Loucy (cell line): ENCODE measurements at regions not wholly inside any gene's neighbourhood (a gene's known extent, or its start where the extent isn't known, plus 50 kb on each side); places are given as distances from the start of the nearest gene placed in this dataset.

Experiments used
- H2AFZ ChIP-seq: fragments of 200-600 bp; sonication (generic); 2 replicates; pipeline ENCODE4 v1.6.0; 2016; ENCODE audit warnings: antibody characterized with exemption, mild to moderate bottlenecking, low read length, moderate library complexity
- H3F3A ChIP-seq: fragments of 200-600 bp; 2 replicates; pipeline ENCODE4 v1.6.0; 2016; ENCODE audit warnings: antibody characterized with exemption, low read depth, mild to moderate bottlenecking
- H3K27me3 ChIP-seq: fragments of 200-600 bp; sonication (generic); 2 replicates; pipeline ENCODE4 v1.6.1; 2014; ENCODE audit warnings: low read length, mild to moderate bottlenecking; ENCODE audit not compliant: insufficient read depth, poor library complexity, severe bottlenecking
- H3K36me3 ChIP-seq: fragments of 200-600 bp; sonication (generic); 2 replicates; pipeline ENCODE4 v1.6.1; 2016; ENCODE audit warnings: low read length; ENCODE audit not compliant: insufficient read depth
- H3K4me1 ChIP-seq: fragments of 200-600 bp; sonication (generic); 2 replicates; pipeline ENCODE4 v1.5.1; 2014; ENCODE audit warnings: low read length, mild to moderate bottlenecking; ENCODE audit not compliant: insufficient read depth, poor library complexity, severe bottlenecking
- H3K4me2 ChIP-seq: fragments of 200-600 bp; sonication (generic); 2 replicates; pipeline ENCODE4 v1.6.0; 2014; ENCODE audit warnings: antibody characterized with exemption, low read length, low read depth, mild to moderate bottlenecking; ENCODE audit not compliant: poor library complexity, severe bottlenecking
- H3K4me3 ChIP-seq: fragments of 200-600 bp; sonication (generic); 2 replicates; pipeline ENCODE4 v1.5.1; 2014; ENCODE audit warnings: low read length, mild to moderate bottlenecking, mixed read lengths; ENCODE audit not compliant: poor library complexity, severe bottlenecking
- H3K79me2 ChIP-seq: fragments of 200-600 bp; sonication (generic); 2 replicates; pipeline ENCODE4 v1.6.1; 2014; ENCODE audit warnings: low read length; ENCODE audit not compliant: insufficient read depth
- H3K9ac ChIP-seq: fragments of 200-600 bp; sonication (generic); 2 replicates; pipeline ENCODE4 v1.6.0; 2014; ENCODE audit warnings: mild to moderate bottlenecking, low read depth, low read length, moderate library complexity; ENCODE audit not compliant: poor library complexity, severe bottlenecking
- H3K9me2 ChIP-seq: fragments of 200-600 bp; sonication (generic); replicated peaks from 2 replicates; pipeline ENCODE4 v1.6.1; 2016; ENCODE audit warnings: low read depth, low read length, mixed read lengths
- H3K9me3 ChIP-seq: fragments of 200-600 bp; sonication (generic); 2 replicates; pipeline ENCODE4 v1.6.1; 2014; ENCODE audit warnings: mild to moderate bottlenecking, antibody characterized with exemption, low read length, low read depth; ENCODE audit not compliant: insufficient read depth
- H4K20me1 ChIP-seq: fragments of 200-600 bp; sonication (generic); 2 replicates; pipeline ENCODE4 v1.6.0; 2014; ENCODE audit warnings: antibody characterized with exemption, low read length, mild to moderate bottlenecking; ENCODE audit not compliant: insufficient read depth, poor library complexity, severe bottlenecking
- CTCF ChIP-seq: fragments of 200-600 bp; sonication (generic); conservative IDR thresholded peaks from 2 replicates; pipeline ENCODE4 v1.5.1; 2014; ENCODE audit warnings: mild to moderate bottlenecking, antibody characterized with exemption, low read length
- EZH2phosphoT487 ChIP-seq: fragments of 200-600 bp; IDR thresholded peaks from 2 replicates; pipeline ENCODE4 v1.6.1; 2018; ENCODE audit warnings: antibody characterized with exemption, mild to moderate bottlenecking, moderate library complexity, borderline replicate concordance

DNA sequence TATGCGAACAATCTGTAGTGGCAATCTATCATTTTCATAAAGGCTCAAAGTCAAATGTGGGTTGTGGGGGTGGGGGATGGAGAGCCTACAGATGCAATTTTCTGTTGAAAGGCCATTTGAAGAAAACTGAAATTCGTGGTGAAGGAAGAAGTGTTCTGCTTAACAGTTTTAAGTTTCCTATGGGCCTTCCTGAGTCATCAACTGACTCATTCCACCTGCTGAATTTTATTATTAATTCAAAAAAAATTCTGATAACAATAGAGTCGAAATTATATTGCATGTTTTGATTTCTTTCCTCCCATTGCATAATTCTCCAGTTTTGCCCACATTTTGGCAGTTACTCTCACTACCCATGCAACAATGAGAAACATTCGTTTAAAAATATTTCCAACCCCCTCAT is 622.3 kb upstream of the ARID1B start:
- H3K27me3 ChIP-seq: no peaks in the 10 kb centered on the region
- no peaks in the 10 kb centered on the region for H3K9me2 ChIP-seq
- H3K9ac ChIP-seq: peak overlapping the region; percentile 72
- TF ChIP-seq CTCF (no peak), EZH2phosphoT487 (no peak)
- H3F3A ChIP-seq: peaks cover 13% of the 10 kb centered on the region
- 0 out of 2 replicates have a peak, but pooled peaks cover 2% of the 10 kb centered on the region for H3K9me3 ChIP-seq
- no peaks in the 10 kb centered on the region for H3K79me2 ChIP-seq
- H3K36me3 ChIP-seq: no peaks in the 10 kb centered on the region
- H3K4me3 ChIP-seq: peak overlapping the region; percentile 18
- peak overlapping the region; percentile 53 for H3K4me2 ChIP-seq
- peak overlapping the region; percentile 7; the same call in 1 of the 2 replicates for H2AFZ ChIP-seq
- no peaks in the 10 kb centered on the region for H4K20me1 ChIP-seq
- H3K4me1 ChIP-seq: peaks cover 80% of the 10 kb centered on the region

DNA sequence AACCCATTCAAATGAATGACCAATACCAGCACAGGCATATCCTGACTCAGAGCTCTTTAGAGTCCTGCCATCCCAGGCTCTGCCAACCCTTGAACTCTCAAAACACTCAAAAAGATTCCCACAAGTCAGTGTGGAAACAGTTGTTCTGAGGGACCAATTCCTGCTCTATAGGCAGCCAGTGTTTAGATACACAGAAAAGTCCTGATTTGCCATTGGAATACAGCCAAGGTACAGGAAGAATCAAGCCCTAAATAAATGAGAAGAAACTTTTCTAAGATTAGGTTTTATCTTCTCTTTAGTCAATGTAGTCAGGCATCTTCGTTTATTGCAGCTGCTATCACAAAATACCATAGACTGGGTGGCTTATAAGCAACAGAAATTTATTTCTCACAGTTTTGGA is 626.8 kb upstream of the ARID1B start:
- H3K4me2 ChIP-seq: peak overlapping the region; percentile 26
- no peaks in the 10 kb centered on the region for H4K20me1 ChIP-seq
- H3K4me1 ChIP-seq: peaks cover 45% of the 10 kb centered on the region
- H3K79me2 ChIP-seq: no peaks in the 10 kb centered on the region
- peaks cover 6% of the 10 kb centered on the region; the same call in 1 of the 2 replicates for H3K9me3 ChIP-seq
- H2AFZ ChIP-seq: peak overlapping the region; percentile 34; the same call in 1 of the 2 replicates
- H3K36me3 ChIP-seq: no peaks in the 10 kb centered on the region
- H3F3A ChIP-seq: peaks cover 9% of the 10 kb centered on the region
- no peaks in the 10 kb centered on the region for H3K27me3 ChIP-seq
- no peaks in the 10 kb centered on the region for H3K9me2 ChIP-seq
- peak overlapping the region; percentile 48 for H3K9ac ChIP-seq
- TF ChIP-seq CTCF (no peak), EZH2phosphoT487 (no peak)
- H3K4me3 ChIP-seq: no peak overlapping the region

DNA sequence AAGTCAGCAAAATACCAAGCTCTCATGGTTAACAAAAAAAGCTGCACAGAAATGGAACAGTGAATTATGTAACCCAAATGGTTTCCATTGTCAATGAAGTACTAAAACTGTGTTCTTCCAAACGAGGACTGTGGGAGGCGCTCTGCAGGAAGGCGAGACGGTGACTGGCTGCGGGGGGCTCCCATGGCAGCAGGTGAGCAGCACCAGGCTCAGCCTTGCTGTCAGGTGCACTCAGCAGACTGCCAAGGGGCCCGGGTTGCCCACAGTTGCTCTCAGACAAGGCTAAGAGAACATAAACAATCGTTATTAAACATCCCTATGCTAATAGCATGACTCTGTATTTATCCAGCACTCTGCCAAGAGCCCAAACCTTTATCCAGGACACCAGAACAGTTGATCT is 630.3 kb upstream of the ARID1B start:
- Histone ChIP-seq H3K79me2 (no peaks in the 10 kb centered on the region), H3K9me3 (peaks cover 26% of the 10 kb centered on the region; the same call in 1 of the 2 replicates), H3K4me1 (peaks cover 17% of the 10 kb centered on the region), H2AFZ (no peak overlapping the region), H3K4me2 (no peak overlapping the region), H3F3A (no peaks in the 10 kb centered on the region), H3K9me2 (no peaks in the 10 kb centered on the region), H3K27me3 (no peaks in the 10 kb centered on the region), H3K9ac (no peak overlapping the region), H3K4me3 (no peak overlapping the region), H4K20me1 (no peaks in the 10 kb centered on the region), H3K36me3 (no peaks in the 10 kb centered on the region)
- TF ChIP-seq CTCF: no peak
- no peak for TF ChIP-seq EZH2phosphoT487
